IMR-90 (cell line): ENCODE measurements at regions not wholly inside any gene's neighbourhood (a gene's known extent, or its start where the extent isn't known, plus 50 kb on each side); places are given as distances from the start of the nearest gene placed in this dataset.

Experiments used
- ATAC-seq: fragments of 200-7000 bp; cut with Tn5 transposase; 2 replicates; pipeline ENCODE4 v1.9.1; 2020; ENCODE audit warnings: low read depth, mild to moderate bottlenecking, moderate library complexity
- BruUV-seq: library from RNA; stranded (reverse); fragments of 400-500 nt; replicated peaks from 2 replicates; lab custom pipeline; 2021; lab: Mats Ljungman, UMichigan
- CTCF ChIA-PET: fragments of 300-600 bp; formaldehyde crosslinking; extraction: SDS; loops from one replicate; lab custom pipeline; 2021; ENCODE audit warnings: antibody characterized with exemption; lab: Yijun Ruan, JAX
- POLR2A ChIA-PET: fragments of 300-600 bp; sonication (Branson Sonifier 250); formaldehyde crosslinking; loops from one replicate; lab custom pipeline; 2022; ENCODE audit warnings: antibody characterized with exemption; ENCODE audit not compliant: unreplicated experiment; lab: Charles Lee
- DNase-seq: peaks from one replicate; pipeline ENCODE4 v3.0.0; 2013
- H2AFZ ChIP-seq: replicated peaks from 2 replicates; pipeline ENCODE3; 2013; ENCODE audit warnings: low read length, mild to moderate bottlenecking; ENCODE audit not compliant: poor library complexity
- H2AK5ac ChIP-seq: 2 replicates; pipeline ENCODE4 v1.6.1; 2013; ENCODE audit warnings: low read depth, low read length, inconsistent platforms
- H2AK9ac ChIP-seq: replicated peaks from 2 replicates; pipeline ENCODE3; 2013; ENCODE audit warnings: mild to moderate bottlenecking, low read depth, low read length, moderate library complexity; ENCODE audit not compliant: poor library complexity
- H2BK120ac ChIP-seq: 2 replicates; pipeline ENCODE4 v1.6.1; 2013; ENCODE audit warnings: low read depth, low read length, inconsistent platforms
- H2BK15ac ChIP-seq: 3 replicates; pipeline ENCODE4 v1.6.1; 2013; ENCODE audit warnings: low read depth, low read length, inconsistent platforms
- H2BK20ac ChIP-seq: 2 replicates; pipeline ENCODE4 v1.6.1; 2013; ENCODE audit warnings: low read depth, mild to moderate bottlenecking, inconsistent platforms, low read length, moderate library complexity
- H2BK5ac ChIP-seq: 2 replicates; pipeline ENCODE4 v1.6.1; 2013; ENCODE audit warnings: mild to moderate bottlenecking, low read depth, low read length, inconsistent platforms; ENCODE audit not compliant: poor library complexity, severe bottlenecking
- H3K14ac ChIP-seq: replicated peaks from 2 replicates; pipeline ENCODE4 v1.6.1; 2013; ENCODE audit warnings: low read depth, low read length, inconsistent platforms
- H3K18ac ChIP-seq: 2 replicates; pipeline ENCODE4 v1.6.1; 2013; ENCODE audit warnings: low read depth, low read length, control low read depth
- H3K23ac ChIP-seq: 2 replicates; pipeline ENCODE4 v1.6.1; 2013; ENCODE audit warnings: low read depth, low read length, inconsistent platforms
- H3K27ac ChIP-seq: 2 replicates; pipeline ENCODE4 v1.5.1; 2013; ENCODE audit warnings: mild to moderate bottlenecking, control low read depth, low read length; ENCODE audit not compliant: insufficient read depth
- H3K27me3 ChIP-seq: 2 replicates; pipeline ENCODE4 v1.6.1; 2013; ENCODE audit warnings: low read length; ENCODE audit not compliant: control insufficient read depth, insufficient read depth
- H3K36me3 ChIP-seq: 2 replicates; pipeline ENCODE4 v1.6.1; 2013; ENCODE audit warnings: low read length, mixed read lengths; ENCODE audit not compliant: control insufficient read depth, insufficient read depth
- H3K4ac ChIP-seq: 2 replicates; pipeline ENCODE4 v1.6.1; 2013; ENCODE audit warnings: low read depth, low read length, inconsistent platforms
- H3K4me1 ChIP-seq: 2 replicates; pipeline ENCODE4 v1.6.1; 2013; ENCODE audit warnings: low read length, mixed read lengths; ENCODE audit not compliant: control insufficient read depth, insufficient read depth
- H3K4me2 ChIP-seq: 2 replicates; pipeline ENCODE4 v1.6.1; 2013; ENCODE audit warnings: low read depth, mild to moderate bottlenecking, control low read depth, low read length, moderate library complexity
- H3K4me3 ChIP-seq: 2 replicates; pipeline ENCODE4 v1.5.1; 2013; ENCODE audit warnings: low read depth, mild to moderate bottlenecking, control low read depth, low read length, moderate library complexity; ENCODE audit not compliant: insufficient read depth
- H3K56ac ChIP-seq: 2 replicates; pipeline ENCODE4 v1.6.1; 2013; ENCODE audit warnings: low read length, inconsistent platforms; ENCODE audit not compliant: insufficient read depth; ENCODE audit errors: extremely low read depth
- H3K79me1 ChIP-seq, 2 experiments: 2 replicates each; pipeline ENCODE4 v1.6.1; 2013; ENCODE audit warnings: low read length in 2 of 2, inconsistent platforms in 1 of 2, low read depth in 1 of 2
- H3K9ac ChIP-seq: 2 replicates; pipeline ENCODE4 v1.6.1; 2013; ENCODE audit warnings: low read depth, low read length, control low read depth
- H3K9me1 ChIP-seq: 2 replicates; pipeline ENCODE4 v1.6.1; 2013; ENCODE audit warnings: low read length, inconsistent platforms; ENCODE audit not compliant: insufficient read depth
- H3K9me3 ChIP-seq: 2 replicates; pipeline ENCODE4 v1.6.1; 2013; ENCODE audit warnings: low read length; ENCODE audit not compliant: control insufficient read depth, insufficient read depth
- H4K20me1 ChIP-seq: 2 replicates; pipeline ENCODE4 v1.6.1; 2013; ENCODE audit warnings: low read length, inconsistent platforms; ENCODE audit not compliant: insufficient read depth
- H4K5ac ChIP-seq: 2 replicates; pipeline ENCODE4 v1.6.1; 2013; ENCODE audit warnings: mild to moderate bottlenecking, low read depth, low read length, control low read depth
- H4K8ac ChIP-seq, 2 experiments: 2 replicates each; pipeline ENCODE4 v1.6.1; 2013; ENCODE audit warnings: low read depth in 2 of 2, low read length in 2 of 2, control low read depth in 1 of 2, inconsistent platforms in 1 of 2
- H4K91ac ChIP-seq: 2 replicates; pipeline ENCODE4 v1.6.1; 2013; ENCODE audit warnings: low read depth, low read length, inconsistent platforms; ENCODE audit not compliant: insufficient read depth
- CEBPB ChIP-seq: IDR thresholded peaks from 2 replicates; pipeline ENCODE4 v1.6.1; 2012; ENCODE audit warnings: low read depth, low read length, improper control_type of control experiment
- MAFK ChIP-seq: IDR thresholded peaks from 2 replicates; pipeline ENCODE4 v1.6.1; 2012; ENCODE audit warnings: low read depth, low read length, improper control_type of control experiment
- NFE2L2 ChIP-seq: fragments of 150-350 bp; IDR thresholded peaks from 2 replicates; pipeline ENCODE4 v1.6.1; 2016; ENCODE audit warnings: low read depth, mild to moderate bottlenecking, low read length
- POLR2A ChIP-seq: IDR thresholded peaks from 2 replicates; pipeline ENCODE4 v1.6.1; 2012; ENCODE audit warnings: mild to moderate bottlenecking, low read depth, low read length
- RAD21 ChIP-seq: IDR thresholded peaks from 2 replicates; pipeline ENCODE4 v1.6.1; 2012; ENCODE audit warnings: low read length, improper control_type of control experiment
- RFX5 ChIP-seq: IDR thresholded peaks from 2 replicates; pipeline ENCODE4 v1.8.0; 2012; ENCODE audit warnings: low read depth, mild to moderate bottlenecking, low read length, moderate library complexity
- WGBS, 2 experiments: methylation state at CpG; one replicate each; pipeline versions ENCODE4 v1.1.5 to v1.1.7; 2013; ENCODE audit warnings: missing lambda C conversion rate in 2 of 2; ENCODE audit not compliant: insufficient read length in 1 of 2; ENCODE audit errors: extremely low coverage in 2 of 2; 5-methylcytosine and 5-hydroxymethylcytosine counted together
- dilution Hi-C: fragments of 300-500 bp; cut with HindIII; formaldehyde crosslinking; loops from one replicate; pipeline ENCODE4 v1.14.3; 2018; ENCODE audit warnings: low sequenced_read_pairs; ENCODE audit not compliant: unreplicated experiment
- in situ Hi-C: fragments of 300-500 bp; cut with MboI; formaldehyde crosslinking; loops from 3 replicates; pipeline ENCODE4 v1.14.3; 2019; ENCODE audit warnings: low sequenced_read_pairs, inconsistent platforms, mixed read lengths
- intact Hi-C: fragments of 100-400 bp; cut with micrococcal nuclease; formaldehyde crosslinking; loops from 2 replicates; pipeline ENCODE4 v1.10.0; 2022
- TF ChIP-seq, protein P1 (sequence below): fragments of 150-350 bp; IDR thresholded peaks from 2 replicates; pipeline ENCODE4 v1.6.1; 2017; ENCODE audit warnings: mild to moderate bottlenecking, antibody characterized with exemption, low read length, low read depth

DNA sequence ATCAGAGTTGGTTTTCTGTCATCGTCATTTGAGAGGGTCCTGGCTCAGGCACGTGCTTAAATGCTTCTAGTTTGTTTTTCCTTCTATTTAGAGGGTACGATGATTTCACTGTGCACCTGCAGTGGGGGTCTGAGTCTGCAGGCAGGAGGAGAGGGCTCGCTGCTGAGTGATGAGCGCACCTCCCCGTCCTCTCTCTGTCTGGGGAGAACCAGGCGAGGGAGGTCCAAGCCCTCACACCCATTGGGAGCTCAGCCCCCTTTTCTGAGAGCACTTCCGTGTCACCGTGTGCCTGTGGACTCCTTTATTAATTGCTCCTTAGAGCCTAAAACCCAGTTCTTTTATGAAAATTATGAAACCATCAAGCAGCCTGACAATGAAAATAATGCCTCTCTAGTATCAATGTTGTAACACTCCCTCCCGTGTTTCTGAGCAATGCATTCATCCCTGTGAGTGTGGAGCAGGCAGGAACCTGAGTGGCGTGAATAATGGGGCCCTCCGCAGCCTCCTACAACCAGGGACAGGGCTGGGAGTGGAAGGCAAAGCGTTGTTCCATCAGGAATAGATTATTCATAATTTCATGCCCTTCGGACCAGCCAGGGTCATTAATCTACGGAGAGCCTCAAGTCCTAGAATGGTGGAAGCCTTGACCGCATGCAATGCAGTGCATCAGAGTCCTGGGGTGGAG is 191.6 kb downstream of the UQCRFS1 start:
- no peaks in the 10 kb centered on the region for H4K20me1 ChIP-seq
- H3K9me1 ChIP-seq, result no peaks in the 10 kb centered on the region
- H2BK5ac ChIP-seq, result no peak overlapping the region
- no peak overlapping the region for H3K9ac ChIP-seq
- H3K4me1 ChIP-seq, result no peaks in the 10 kb centered on the region
- no peak overlapping the region for H3K23ac ChIP-seq
- H4K91ac ChIP-seq, result no peak overlapping the region
- intact Hi-C loops (no loop called here), dilution Hi-C loops (no loop called here), in situ Hi-C loops (no loop called here)
- H3K79me1 ChIP-seq, result no peaks in the 10 kb centered on the region
- TF ChIP-seq CEBPB (no peak), MAFK (no peak), NFE2L2 (no peak), RAD21 (no peak), POLR2A (no peak), RFX5 (no peak)
- TF ChIP-seq, protein P1, sequence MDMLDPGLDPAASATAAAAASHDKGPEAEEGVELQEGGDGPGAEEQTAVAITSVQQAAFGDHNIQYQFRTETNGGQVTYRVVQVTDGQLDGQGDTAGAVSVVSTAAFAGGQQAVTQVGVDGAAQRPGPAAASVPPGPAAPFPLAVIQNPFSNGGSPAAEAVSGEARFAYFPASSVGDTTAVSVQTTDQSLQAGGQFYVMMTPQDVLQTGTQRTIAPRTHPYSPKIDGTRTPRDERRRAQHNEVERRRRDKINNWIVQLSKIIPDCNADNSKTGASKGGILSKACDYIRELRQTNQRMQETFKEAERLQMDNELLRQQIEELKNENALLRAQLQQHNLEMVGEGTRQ, result no peak
- H3K9me3 ChIP-seq, result peaks cover 4% of the 10 kb centered on the region; the same call in 1 of the 2 replicates
- no peak overlapping the region for H3K18ac ChIP-seq
- H3K4me2 ChIP-seq, result no peak overlapping the region
- no peak overlapping the region for H3K14ac ChIP-seq
- ChIA-PET POLR2A (no interaction called here), CTCF (no interaction called here)
- ATAC-seq, result no peak
- no peaks in the 10 kb centered on the region for H3K36me3 ChIP-seq
- no peak for DNase-seq
- H2AK9ac ChIP-seq, result no peak overlapping the region
- H2BK120ac ChIP-seq, result no peak overlapping the region
- BruUV-seq, result no TSS peak
- H3K56ac ChIP-seq, result no peak overlapping the region
- no peak overlapping the region for H2BK15ac ChIP-seq
- H3K4me3 ChIP-seq, result no peak overlapping the region
- no peaks in the 10 kb centered on the region for H3K27me3 ChIP-seq
- no peak overlapping the region for H2AK5ac ChIP-seq
- H2BK20ac ChIP-seq, result no peak overlapping the region
- H4K5ac ChIP-seq, result no peak overlapping the region
- no peak overlapping the region for H3K4ac ChIP-seq
- WGBS, 2 experiments, result 80% methylated on average over 1 of the region's 16 CpGs; no CpG with 5 or more reads in 1 of the 2 experiments
- H3K27ac ChIP-seq, result no peak overlapping the region
- peak overlapping the region; percentile 51 for H2AFZ ChIP-seq
- H4K8ac ChIP-seq, result no peak overlapping the region
